ENCODE measurements at regions not wholly inside any gene's neighbourhood (a gene's known extent, or its start where the extent isn't known, plus 50 kb on each side); places are given as distances from the start of the nearest gene placed in this dataset.
"Not testable (repeated sequence)": the region's sequence is repeated elsewhere in the genome, so short reads cannot be mapped to it uniquely, and the experiment has no call there.

DNA sequence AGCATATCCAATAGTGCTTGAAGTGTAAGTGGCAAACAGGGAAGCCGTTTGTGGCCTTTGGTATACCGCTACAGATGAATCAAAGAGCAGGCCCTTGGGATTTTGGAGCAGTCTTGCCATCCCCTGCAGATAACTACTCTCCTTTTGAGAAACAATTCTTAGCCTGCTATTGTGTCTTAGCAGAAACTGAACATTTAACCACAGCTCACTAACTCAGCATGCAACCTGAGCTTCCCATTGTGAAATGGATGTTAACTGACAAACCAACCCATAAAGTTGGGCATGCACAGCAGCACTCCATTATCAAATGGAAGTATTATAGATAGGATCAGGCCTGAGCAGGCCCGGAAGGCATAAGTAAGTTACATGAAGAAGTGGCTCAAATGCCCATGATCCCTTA is 315.3 kb upstream of the PTGER4 start:
- Mint-ChIP-seq H3K36me3 (ENCODE audit: insufficient read depth) (no peaks in the 10 kb centered on the region), H3K9me3 (peaks cover 5% of the 10 kb centered on the region), H3K4me3 (no peak overlapping the region), H3K27me3 (ENCODE audit: low read depth) (no peaks in the 10 kb centered on the region), H3K4me1 (ENCODE audit: low read depth) (peaks cover 37% of the 10 kb centered on the region)
- ATAC-seq (no peak), DNase-seq (no peak)

GRCh38 chr5:40361378-40361777 is 318.3 kb upstream of the PTGER4 start:
- ATAC-seq (peak in 1 of 2 donors; percentile 43), DNase-seq (no peak)
- H3K4me1 Mint-ChIP-seq (ENCODE audit: low read depth) = peaks cover 31% of the 10 kb centered on the region
- H3K27me3 Mint-ChIP-seq (ENCODE audit: low read depth) = no peaks in the 10 kb centered on the region
- H3K4me3 Mint-ChIP-seq = peak overlapping the region; percentile 0
- no peaks in the 10 kb centered on the region for H3K36me3 Mint-ChIP-seq (ENCODE audit: insufficient read depth)
- peaks cover 5% of the 10 kb centered on the region for H3K9me3 Mint-ChIP-seq

DNA sequence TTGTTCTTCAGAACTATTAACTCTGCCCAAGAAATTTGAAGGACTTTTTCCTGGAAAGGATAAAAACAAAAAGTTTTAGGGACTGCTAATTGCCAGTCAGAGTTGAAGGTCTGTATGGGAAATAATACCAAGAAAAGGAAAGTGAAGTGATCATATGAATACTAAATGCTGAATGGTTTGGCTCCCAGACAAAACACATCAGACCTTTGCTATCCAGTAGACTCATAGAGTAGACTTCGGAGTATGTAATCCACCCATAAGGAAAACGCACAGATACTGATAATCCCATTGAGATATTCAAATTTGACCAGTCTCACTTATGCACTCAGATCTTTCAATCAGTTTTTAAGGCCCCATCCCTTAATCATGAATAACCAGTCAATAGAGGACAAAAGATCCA is 319.0 kb upstream of the PTGER4 start:
- Mint-ChIP-seq H3K27me3 (ENCODE audit: low read depth) (no peaks in the 10 kb centered on the region), H3K4me3 (no peak overlapping the region), H3K4me1 (ENCODE audit: low read depth) (peaks cover 29% of the 10 kb centered on the region), H3K36me3 (ENCODE audit: insufficient read depth) (no peaks in the 10 kb centered on the region), H3K9me3 (peaks cover 5% of the 10 kb centered on the region)
- DNase-seq (no peak), ATAC-seq (no peak)

DNA sequence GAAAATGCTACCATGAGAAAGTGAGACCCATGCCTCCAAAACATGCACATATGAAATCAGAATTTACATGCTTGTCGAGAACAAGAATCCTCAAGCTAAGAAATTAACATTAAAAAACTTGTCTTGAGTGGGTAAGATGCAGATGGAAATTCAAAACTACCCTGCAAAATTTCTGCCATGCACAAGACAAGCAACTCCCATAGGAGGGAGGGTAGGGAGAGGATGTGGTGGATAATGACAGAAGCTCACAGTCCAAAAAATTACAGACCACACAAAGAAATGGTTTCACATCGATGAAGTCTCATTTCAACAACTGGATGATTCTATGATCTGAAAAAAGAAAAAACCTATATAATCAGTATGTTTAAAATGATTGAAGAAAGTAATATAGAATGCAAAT is 319.9 kb upstream of the PTGER4 start:
- no peak overlapping the region for H3K4me3 Mint-ChIP-seq
- no peaks in the 10 kb centered on the region for H3K27me3 Mint-ChIP-seq (ENCODE audit: low read depth)
- H3K4me1 Mint-ChIP-seq (ENCODE audit: low read depth) = peaks cover 24% of the 10 kb centered on the region
- H3K9me3 Mint-ChIP-seq = peaks cover 5% of the 10 kb centered on the region
- H3K36me3 Mint-ChIP-seq (ENCODE audit: insufficient read depth) = no peaks in the 10 kb centered on the region
- DNase-seq = no peak
- ATAC-seq = no peak

GRCh38 chr5:40359093-40359492 is 320.6 kb upstream of the PTGER4 start:
- no peak overlapping the region for H3K4me3 Mint-ChIP-seq
- peaks cover 24% of the 10 kb centered on the region for H3K4me1 Mint-ChIP-seq (ENCODE audit: low read depth)

GRCh38 chr5:40356248-40356647 is 323.5 kb upstream of the PTGER4 start:
- Mint-ChIP-seq H3K27me3 (ENCODE audit: low read depth) (no peaks in the 10 kb centered on the region), H3K4me3 (no peak overlapping the region), H3K4me1 (ENCODE audit: low read depth) (peaks cover 22% of the 10 kb centered on the region), H3K36me3 (ENCODE audit: insufficient read depth) (no peaks in the 10 kb centered on the region), H3K9me3 (peaks cover under 1% of the 10 kb centered on the region)
- DNase-seq = no peak
- ATAC-seq = no peak

More at GRCh38 chr5:40359093-40359492, 320.6 kb upstream of the PTGER4 start:
- ATAC-seq (no peak), DNase-seq (no peak)
- Mint-ChIP-seq H3K27me3 (ENCODE audit: low read depth) (no peaks in the 10 kb centered on the region), H3K9me3 (peaks cover 5% of the 10 kb centered on the region), H3K36me3 (ENCODE audit: insufficient read depth) (no peaks in the 10 kb centered on the region)

- H3K4me1 Mint-ChIP-seq (ENCODE audit: low read depth) = peaks cover 20% of the 10 kb centered on the region
- DNase-seq = no peak
- H3K27me3 Mint-ChIP-seq (ENCODE audit: low read depth) = no peaks in the 10 kb centered on the region
- no peak for ATAC-seq
- peaks cover 5% of the 10 kb centered on the region for H3K9me3 Mint-ChIP-seq
- no peaks in the 10 kb centered on the region for H3K36me3 Mint-ChIP-seq (ENCODE audit: insufficient read depth)
- no peak overlapping the region for H3K4me3 Mint-ChIP-seq
Observed at GRCh38 chr5:40355846-40356245, 323.9 kb upstream of the PTGER4 start.

- peaks cover 14% of the 10 kb centered on the region for H3K4me1 Mint-ChIP-seq (ENCODE audit: low read depth)
- peaks cover under 1% of the 10 kb centered on the region for H3K36me3 Mint-ChIP-seq (ENCODE audit: insufficient read depth)
- H3K4me3 Mint-ChIP-seq = no peak overlapping the region
- H3K9me3 Mint-ChIP-seq = peaks cover 12% of the 10 kb centered on the region
- DNase-seq (no peak), ATAC-seq (no peak)
- no peaks in the 10 kb centered on the region for H3K27me3 Mint-ChIP-seq (ENCODE audit: low read depth)
Observed at GRCh38 chr5:40355181-40355580, 324.5 kb upstream of the PTGER4 start.

DNA sequence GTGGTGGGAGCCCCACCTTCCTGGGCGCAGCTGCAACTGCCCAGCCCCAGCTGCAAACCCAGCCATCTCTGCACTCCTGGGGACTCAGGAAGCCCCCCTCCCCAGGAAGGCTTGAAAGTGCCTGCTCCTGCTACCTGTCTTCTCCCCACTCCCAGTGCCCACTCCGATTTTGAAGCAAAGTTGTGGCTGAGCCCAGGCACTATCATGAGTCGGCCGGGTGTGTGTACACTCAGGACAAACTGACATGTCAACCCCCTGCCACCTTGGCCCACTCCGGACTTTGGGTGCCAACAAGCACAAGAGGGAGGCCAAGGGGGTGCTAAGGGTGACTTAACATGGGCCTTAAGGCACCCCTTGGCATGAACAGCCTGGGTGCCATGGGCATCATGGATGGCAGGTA is 325.5 kb upstream of the PTGER4 start:
- H3K4me3 Mint-ChIP-seq = no peak overlapping the region
- peaks cover 22% of the 10 kb centered on the region for H3K9me3 Mint-ChIP-seq
- ATAC-seq = no peak
- no peaks in the 10 kb centered on the region for H3K27me3 Mint-ChIP-seq (ENCODE audit: low read depth)
- peaks cover 8% of the 10 kb centered on the region for H3K36me3 Mint-ChIP-seq (ENCODE audit: insufficient read depth)
- no peak for DNase-seq
- peaks cover 5% of the 10 kb centered on the region for H3K4me1 Mint-ChIP-seq (ENCODE audit: low read depth)

- Mint-ChIP-seq H3K9me3 (peaks cover 25% of the 10 kb centered on the region), H3K36me3 (ENCODE audit: insufficient read depth) (peaks cover 8% of the 10 kb centered on the region), H3K4me3 (no peak overlapping the region), H3K27me3 (ENCODE audit: low read depth) (no peaks in the 10 kb centered on the region), H3K4me1 (ENCODE audit: low read depth) (no peaks in the 10 kb centered on the region)
- ATAC-seq (no peak), DNase-seq (no peak)
Observed at GRCh38 chr5:40353442-40353841, 326.3 kb upstream of the PTGER4 start.

DNA sequence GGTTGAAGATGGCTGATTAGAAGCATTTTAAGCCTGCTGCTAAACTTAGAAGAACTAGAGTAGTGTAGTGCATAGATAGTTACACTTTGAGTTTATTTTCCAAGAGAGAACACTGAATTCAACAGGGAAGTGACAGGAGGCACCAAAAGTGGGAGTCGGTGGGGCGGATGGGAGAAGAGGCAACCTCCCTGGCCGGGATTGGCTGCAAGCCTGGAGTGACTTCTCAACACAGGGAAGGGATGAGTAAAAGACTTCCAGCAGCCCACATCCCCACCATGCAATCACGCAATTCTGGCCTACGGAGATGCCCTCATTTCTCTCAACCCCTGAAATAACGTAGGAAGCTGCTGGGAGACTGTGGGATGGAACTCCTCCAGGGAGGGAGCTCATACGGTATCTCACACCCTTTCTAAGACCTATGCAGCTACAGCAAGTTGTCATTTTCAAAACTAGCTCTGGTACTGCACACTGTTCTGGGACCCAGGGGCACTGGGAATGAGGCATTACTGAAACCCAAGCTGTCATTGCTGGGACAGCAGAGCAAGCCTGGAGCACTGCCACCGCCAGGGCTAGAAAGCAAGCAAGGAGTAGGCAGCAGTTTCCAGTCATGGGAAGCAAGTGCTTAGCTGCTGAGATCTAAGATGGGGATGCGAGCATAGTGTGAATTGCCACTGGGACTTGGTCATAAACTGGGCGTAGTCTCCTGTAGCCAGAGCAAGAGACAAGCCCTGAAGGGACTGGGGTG is 331.6 kb upstream of the PTGER4 start:
- H3K27me3 Mint-ChIP-seq (ENCODE audit: low read depth) = no peaks in the 10 kb centered on the region
- H3K4me3 Mint-ChIP-seq = no peak overlapping the region
- H3K4me1 Mint-ChIP-seq (ENCODE audit: low read depth) = no peaks in the 10 kb centered on the region
- DNase-seq = no peak
- H3K9me3 Mint-ChIP-seq = peaks cover 25% of the 10 kb centered on the region
- H3K36me3 Mint-ChIP-seq (ENCODE audit: insufficient read depth) = peaks cover 8% of the 10 kb centered on the region
- ATAC-seq = no peak

DNA sequence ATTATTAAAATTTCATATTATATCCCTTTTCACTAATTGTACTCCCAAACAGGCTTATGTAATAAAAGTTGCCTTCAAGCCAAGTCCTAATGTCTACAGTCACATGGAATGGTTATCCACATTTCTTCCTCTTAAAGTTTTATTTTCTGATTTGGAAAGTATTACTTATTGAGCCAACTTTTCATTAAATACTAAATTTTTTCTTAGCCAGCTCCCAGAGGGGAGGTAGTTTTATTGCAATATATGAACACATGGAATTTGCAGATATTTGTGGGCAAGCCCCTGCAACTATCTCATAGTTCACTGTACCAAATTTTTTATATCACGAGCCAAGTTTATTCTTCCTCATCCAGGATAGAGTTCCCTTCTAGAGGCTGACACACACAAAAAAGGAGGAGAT is 332.8 kb upstream of the PTGER4 start:
- ATAC-seq (no peak), DNase-seq (no peak)
- Mint-ChIP-seq H3K4me3 (no peak overlapping the region), H3K36me3 (ENCODE audit: insufficient read depth) (peaks cover 8% of the 10 kb centered on the region), H3K27me3 (ENCODE audit: low read depth) (no peaks in the 10 kb centered on the region), H3K9me3 (peaks cover 25% of the 10 kb centered on the region), H3K4me1 (ENCODE audit: low read depth) (no peaks in the 10 kb centered on the region)

DNA sequence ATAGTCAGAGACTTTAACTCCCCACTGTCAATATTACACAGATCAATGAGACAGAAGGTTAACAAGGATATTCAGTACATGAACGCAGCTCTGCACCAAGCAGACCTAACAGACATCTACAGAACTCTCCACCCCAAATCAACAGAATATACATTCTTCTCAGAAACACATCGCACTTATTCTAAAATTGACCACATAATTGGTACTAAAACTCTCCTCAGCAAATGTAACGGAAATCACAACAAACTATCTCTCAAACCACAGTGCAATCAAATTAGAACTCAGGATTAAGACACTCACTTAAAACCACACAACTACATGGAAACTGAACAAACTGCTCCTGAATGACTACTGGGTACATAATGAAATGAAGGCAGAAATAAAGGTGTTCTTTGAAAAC is 341.3 kb upstream of the PTGER4 start:
- ATAC-seq; H3K27me3 Mint-ChIP-seq (ENCODE audit: low read depth); DNase-seq; H3K4me3 Mint-ChIP-seq; H3K36me3 Mint-ChIP-seq (ENCODE audit: insufficient read depth); H3K9me3 Mint-ChIP-seq: not testable (repeated sequence)
- peaks cover 31% of the 10 kb centered on the region for H3K4me1 Mint-ChIP-seq (ENCODE audit: low read depth)

GRCh38 chr5:40334242-40334635 is 345.5 kb upstream of the PTGER4 start:
- H3K4me1 Mint-ChIP-seq (ENCODE audit: low read depth) = peaks cover 39% of the 10 kb centered on the region
- peaks cover 6% of the 10 kb centered on the region for H3K9me3 Mint-ChIP-seq
- no peaks in the 10 kb centered on the region for H3K36me3 Mint-ChIP-seq (ENCODE audit: insufficient read depth)

GRCh38 chr5:40333459-40334241 is 346.1 kb upstream of the PTGER4 start:
- DNase-seq (no peak), ATAC-seq (peak; percentile 93 to 95)
- Mint-ChIP-seq H3K36me3 (ENCODE audit: insufficient read depth) (no peaks in the 10 kb centered on the region), H3K4me1 (ENCODE audit: low read depth) (peaks cover 36% of the 10 kb centered on the region), H3K4me3 (no peak overlapping the region), H3K9me3 (peaks cover 6% of the 10 kb centered on the region), H3K27me3 (ENCODE audit: low read depth) (no peaks in the 10 kb centered on the region)

More at GRCh38 chr5:40334242-40334635, 345.5 kb upstream of the PTGER4 start:
- no peaks in the 10 kb centered on the region for H3K27me3 Mint-ChIP-seq (ENCODE audit: low read depth)
- no peak for DNase-seq
- ATAC-seq = no peak
- H3K4me3 Mint-ChIP-seq = no peak overlapping the region
